ENCODE measurements at regions not wholly inside any gene's neighbourhood (a gene's known extent, or its start where the extent isn't known, plus 50 kb on each side); places are given as distances from the start of the nearest gene placed in this dataset.

GRCh38 chr2:77834360-77835002, 312.3 kb upstream of the LRRTM4 start:
- H3K79me2 ChIP-seq (ENCODE audit: low read depth), result no peaks in the 10 kb centered on the region
- ChIA-PET CTCF (no interaction called here), POLR2A (ENCODE audit: unreplicated experiment) (no interaction called here)
- no peak overlapping the region for H3K4me3 ChIP-seq
- no peaks in the 10 kb centered on the region for H3K27me3 ChIP-seq (ENCODE audit: insufficient read depth, low read depth)
- no peaks in the 10 kb centered on the region for H3K9me2 ChIP-seq (ENCODE audit: insufficient read depth)
- no TSS peak for BruUV-seq (replicated peaks)
- H2AFZ ChIP-seq, result no peak overlapping the region
- TF ChIP-seq EZH2 (IDR thresholded peaks at IDR 0.05; ENCODE audit: low read depth) (no peak), CTCF (conservative IDR thresholded peaks at IDR 0.05) (no peak)
- H4K20me1 ChIP-seq (ENCODE audit: insufficient read depth), result no peaks in the 10 kb centered on the region
- H3K4me1 ChIP-seq (replicated peaks; ENCODE audit: insufficient read depth), result no peaks in the 10 kb centered on the region
- H3K4me2 ChIP-seq, result no peak overlapping the region
- intact Hi-C loops (cut with micrococcal nuclease; ENCODE audit: unreplicated experiment), result no loop called here
- H3K9me3 ChIP-seq (ENCODE audit: insufficient read depth, low read depth), result peaks cover 13% of the 10 kb centered on the region
- no peak overlapping the region for H3K27ac ChIP-seq
- no peak for DNase-seq
- no peaks in the 10 kb centered on the region for H3F3A ChIP-seq (ENCODE audit: insufficient read depth, low read depth)
- peaks cover 4% of the 10 kb centered on the region; the same call in 1 of the 2 replicates for H3K36me3 ChIP-seq (ENCODE audit: low read depth)

GRCh38 chr2:77838441-77838840, 316.3 kb upstream of the LRRTM4 start:
- intact Hi-C loops (cut with micrococcal nuclease; ENCODE audit: unreplicated experiment), result no loop called here
- TF ChIP-seq EZH2 (IDR thresholded peaks at IDR 0.05; ENCODE audit: low read depth), result no peak
- TF ChIP-seq CTCF (conservative IDR thresholded peaks at IDR 0.05), result no peak
- no TSS peak for BruUV-seq (replicated peaks)
- H3K27ac ChIP-seq, result no peak overlapping the region
- peaks cover 13% of the 10 kb centered on the region for H3K9me3 ChIP-seq (ENCODE audit: insufficient read depth, low read depth)
- H3K79me2 ChIP-seq (ENCODE audit: low read depth), result no peaks in the 10 kb centered on the region
- no peaks in the 10 kb centered on the region for H3K9me2 ChIP-seq (ENCODE audit: insufficient read depth)
- no peak for DNase-seq
- H3K36me3 ChIP-seq (ENCODE audit: low read depth), result peaks cover 4% of the 10 kb centered on the region; the same call in 1 of the 2 replicates
- no peaks in the 10 kb centered on the region for H3K27me3 ChIP-seq (ENCODE audit: insufficient read depth, low read depth)
- no peak overlapping the region for H2AFZ ChIP-seq
- no peaks in the 10 kb centered on the region; the same call in 1 of the 2 replicates for H4K20me1 ChIP-seq (ENCODE audit: insufficient read depth)
- no peaks in the 10 kb centered on the region for H3K4me1 ChIP-seq (replicated peaks; ENCODE audit: insufficient read depth)
- no peak overlapping the region for H3K4me3 ChIP-seq
- H3K4me2 ChIP-seq, result no peak overlapping the region
- ChIA-PET POLR2A (ENCODE audit: unreplicated experiment) (interaction anchor here (0.6 kb wide), 1 partner anchor 30 kb away, joined by 4 read pairs; no protein-coding TSS in a partner anchor), CTCF (no interaction called here)
- no peaks in the 10 kb centered on the region for H3F3A ChIP-seq (ENCODE audit: insufficient read depth, low read depth)

- TF ChIP-seq CTCF (conservative IDR thresholded peaks at IDR 0.05), result no peak
- no peak for TF ChIP-seq EZH2 (IDR thresholded peaks at IDR 0.05; ENCODE audit: low read depth)
- no peak for DNase-seq
- BruUV-seq (replicated peaks), result no TSS peak
- no peaks in the 10 kb centered on the region; the same call in 1 of the 2 replicates for H4K20me1 ChIP-seq (ENCODE audit: insufficient read depth)
- no peaks in the 10 kb centered on the region for H3F3A ChIP-seq (ENCODE audit: insufficient read depth, low read depth)
- intact Hi-C loops (cut with micrococcal nuclease; ENCODE audit: unreplicated experiment), result no loop called here
- H3K9me2 ChIP-seq (ENCODE audit: insufficient read depth), result no peaks in the 10 kb centered on the region
- H3K9me3 ChIP-seq (ENCODE audit: insufficient read depth, low read depth), result peaks cover 13% of the 10 kb centered on the region
- H3K27ac ChIP-seq, result no peak overlapping the region
- H3K4me2 ChIP-seq, result no peak overlapping the region
- ChIA-PET POLR2A (ENCODE audit: unreplicated experiment) (no interaction called here), CTCF (no interaction called here)
- no peak overlapping the region for H3K4me3 ChIP-seq
- no peaks in the 10 kb centered on the region for H3K27me3 ChIP-seq (ENCODE audit: insufficient read depth, low read depth)
- H3K79me2 ChIP-seq (ENCODE audit: low read depth), result no peaks in the 10 kb centered on the region
- peaks cover 4% of the 10 kb centered on the region; the same call in 1 of the 2 replicates for H3K36me3 ChIP-seq (ENCODE audit: low read depth)
- H2AFZ ChIP-seq, result no peak overlapping the region
- no peaks in the 10 kb centered on the region for H3K4me1 ChIP-seq (replicated peaks; ENCODE audit: insufficient read depth)
Measured at GRCh38 chr2:77839102-77839501, 316.9 kb upstream of the LRRTM4 start.

All from PC-9 (cell line).